Activated CD4-positive, alpha-beta memory T cell treated with anti-CD3 and anti-CD28 coated beads, Interleukin-2, amount 10 ng/mL, durations not matched to agents 7 days and 5 days (primary cell): ENCODE measurements at regions not wholly inside any gene's neighbourhood (a gene's known extent, or its start where the extent isn't known, plus 50 kb on each side); places are given as distances from the start of the nearest gene placed in this dataset.

Experiments used
- CTCF ChIA-PET: fragments of 350-600 bp; sonication (Branson Sonifier 250); formaldehyde crosslinking; loops from one replicate; lab custom pipeline; 2021; ENCODE audit warnings: antibody characterized with exemption, inconsistent platforms; lab: Charles Lee
- POLR2A ChIA-PET: fragments of 350-600 bp; sonication (Branson Sonifier 250); formaldehyde crosslinking; loops from one replicate; lab custom pipeline; 2021; ENCODE audit warnings: antibody characterized with exemption; lab: Charles Lee
- DNase-seq: peaks from one replicate; pipeline ENCODE4 v3.0.0-alpha.2; 2020
- H3K27ac Mint-ChIP-seq: one replicate; pipeline ENCODE4 v1.8.0; 2021; ENCODE audit warnings: mild to moderate bottlenecking, mixed read lengths
- H3K27me3 Mint-ChIP-seq: one replicate; pipeline ENCODE4 v1.8.0; 2021; ENCODE audit warnings: mixed read lengths
- H3K36me3 Mint-ChIP-seq: one replicate; pipeline ENCODE4 v1.8.0; 2021; ENCODE audit warnings: low read depth, mixed read lengths
- H3K4me1 Mint-ChIP-seq: one replicate; pipeline ENCODE4 v1.8.0; 2021; ENCODE audit warnings: mixed read lengths
- H3K4me3 Mint-ChIP-seq: one replicate; pipeline ENCODE4 v1.8.0; 2021; ENCODE audit warnings: mild to moderate bottlenecking, mixed read lengths
- H3K9me3 Mint-ChIP-seq: one replicate; pipeline ENCODE4 v1.8.0; 2021; ENCODE audit warnings: mixed read lengths

DNA sequence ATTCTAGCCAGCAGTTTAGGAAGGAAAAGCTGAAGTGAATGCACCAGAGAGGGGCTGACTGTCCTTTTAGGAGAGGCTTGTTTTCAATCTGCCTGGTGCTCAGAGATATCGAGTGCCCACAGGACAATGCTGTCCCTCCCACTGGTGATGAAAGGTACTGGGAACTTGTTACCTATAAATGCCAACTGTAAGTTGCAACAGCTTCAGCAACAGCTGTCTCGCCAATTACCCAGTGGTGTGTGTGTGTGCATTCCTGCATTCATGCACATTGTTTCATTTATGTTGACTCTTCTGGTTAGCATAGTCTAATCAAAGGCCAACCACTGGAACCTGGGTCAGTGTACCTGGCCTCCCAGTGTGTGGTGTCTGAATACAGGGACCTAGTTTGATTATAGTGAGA is 161.1 kb downstream of the CSNK1G3 start:
- Mint-ChIP-seq H3K27ac (no peak overlapping the region), H3K4me1 (no peaks in the 10 kb centered on the region), H3K4me3 (no peak overlapping the region), H3K9me3 (no peaks in the 10 kb centered on the region), H3K36me3 (no peaks in the 10 kb centered on the region), H3K27me3 (no peaks in the 10 kb centered on the region)
- POLR2A ChIA-PET = no interaction called here
- DNase-seq = no peak
- CTCF ChIA-PET = no interaction called here

DNA sequence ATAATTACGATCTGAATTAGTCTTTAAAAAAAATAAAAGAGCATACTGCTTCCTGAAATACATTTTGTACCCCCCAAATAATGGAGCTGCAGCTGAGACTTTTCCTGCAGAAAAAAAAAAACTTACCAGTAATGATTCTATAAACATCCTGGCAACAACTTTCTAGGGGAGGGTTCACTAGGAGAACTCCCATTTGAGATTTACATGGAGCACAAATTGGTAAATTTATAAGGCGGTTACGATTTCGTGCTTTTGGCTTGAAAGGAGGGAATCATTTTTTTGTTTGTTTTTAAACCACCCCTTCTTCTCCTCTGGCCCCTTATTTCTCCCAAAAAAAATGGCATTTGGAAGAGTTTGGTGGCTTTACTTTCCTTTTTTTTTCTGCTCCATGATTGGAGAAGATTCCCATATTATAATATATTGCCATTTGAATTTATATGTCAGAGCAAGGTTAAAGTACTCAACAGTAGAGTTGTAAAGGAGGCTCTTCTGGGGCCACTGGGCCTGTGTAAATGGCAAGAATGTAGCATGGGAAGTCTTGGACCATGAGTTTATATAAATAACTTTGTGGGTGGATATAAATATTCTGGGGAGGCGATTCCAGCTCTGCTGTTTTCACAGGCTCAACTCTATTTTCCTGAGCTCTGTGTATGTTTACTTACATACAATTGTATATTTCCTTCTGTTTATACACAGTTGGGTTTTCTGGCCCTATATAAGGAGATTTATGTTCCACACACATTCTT is 159.9 kb downstream of the CSNK1G3 start:
- ChIA-PET CTCF (interaction anchor here (0.8 to 0.9 kb wide), 2 partner anchors 13 to 25 kb away, joined by 3 read pairs; no protein-coding TSS in a partner anchor), POLR2A (no interaction called here)
- H3K4me1 Mint-ChIP-seq = no peaks in the 10 kb centered on the region
- H3K27ac Mint-ChIP-seq = no peak overlapping the region
- no peaks in the 10 kb centered on the region for H3K9me3 Mint-ChIP-seq
- no peaks in the 10 kb centered on the region for H3K36me3 Mint-ChIP-seq
- no peak for DNase-seq
- H3K27me3 Mint-ChIP-seq = no peaks in the 10 kb centered on the region
- no peak overlapping the region for H3K4me3 Mint-ChIP-seq

DNA sequence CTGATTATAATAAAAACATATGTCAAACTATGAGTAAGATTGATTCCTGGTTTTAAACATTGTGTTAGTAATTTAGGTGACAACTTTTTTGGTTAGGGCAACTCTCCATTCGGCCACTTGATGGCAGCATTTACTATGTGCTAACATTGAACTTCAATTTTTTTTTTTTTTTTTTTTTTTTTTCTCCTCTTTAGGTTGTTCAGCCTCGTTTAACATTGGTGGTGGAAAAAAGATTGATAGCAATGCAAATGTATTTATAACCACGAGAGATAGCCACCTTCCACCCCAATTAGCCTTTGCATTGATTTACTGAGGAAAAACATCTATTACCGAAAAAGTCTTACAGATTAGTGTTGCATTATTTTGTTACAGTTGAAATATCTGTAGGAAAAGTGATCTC is 159.1 kb downstream of the CSNK1G3 start:
- Mint-ChIP-seq H3K9me3 (no peaks in the 10 kb centered on the region), H3K36me3 (no peaks in the 10 kb centered on the region), H3K27me3 (no peaks in the 10 kb centered on the region), H3K4me3 (no peak overlapping the region), H3K4me1 (no peaks in the 10 kb centered on the region), H3K27ac (no peak overlapping the region)
- ChIA-PET CTCF (interaction anchor here (0.7 to 1.3 kb wide), 4 partner anchors 9 to 447 kb away, joined by 3 to 4 read pairs (median 4); no protein-coding TSS in a partner anchor), POLR2A (no interaction called here)
- DNase-seq = peak; percentile 43
